Activated B cell treated with CpG ODN at 0.5 μM for 24 hours (primary cell): ENCODE measurements at regions not wholly inside any gene's neighbourhood (a gene's known extent, or its start where the extent isn't known, plus 50 kb on each side); places are given as distances from the start of the nearest gene placed in this dataset.

ENCODE experiments used
- ATAC-seq: fragments of 200-7000 bp; cut with Tn5 transposase; one replicate; pipeline ENCODE4 v1.10.0; 2021; ENCODE audit warnings: low read depth, mild to moderate bottlenecking, moderate library complexity
- CTCF ChIA-PET: fragments of 350-600 bp; sonication (Branson Sonifier 250); formaldehyde crosslinking; loops from one replicate; lab custom pipeline; 2021; ENCODE audit warnings: antibody characterized with exemption; lab: Charles Lee
- POLR2A ChIA-PET: fragments of 350-600 bp; sonication (Branson Sonifier 250); formaldehyde crosslinking; loops from one replicate; lab custom pipeline; 2021; ENCODE audit warnings: antibody characterized with exemption; lab: Charles Lee
- DNase-seq: peaks from one replicate; pipeline ENCODE4 v3.0.0; 2022
- H3K27ac Mint-ChIP-seq: one replicate; pipeline ENCODE4 v1.8.0; 2020; ENCODE audit warnings: mixed read lengths
- H3K27me3 Mint-ChIP-seq: one replicate; pipeline ENCODE4 v1.8.0; 2021; ENCODE audit warnings: mixed read lengths
- H3K36me3 Mint-ChIP-seq: one replicate; pipeline ENCODE4 v1.8.0; 2021; ENCODE audit warnings: low read depth, mixed read lengths
- H3K4me1 Mint-ChIP-seq: one replicate; pipeline ENCODE4 v1.8.0; 2021; ENCODE audit warnings: mixed read lengths
- H3K4me3 Mint-ChIP-seq: one replicate; pipeline ENCODE4 v1.8.0; 2020; ENCODE audit warnings: mild to moderate bottlenecking, mixed read lengths
- H3K9me3 Mint-ChIP-seq: one replicate; pipeline ENCODE4 v1.8.0; 2020; ENCODE audit warnings: mixed read lengths
- intact Hi-C: fragments of 100-400 bp; cut with micrococcal nuclease; formaldehyde crosslinking; loops from one replicate; pipeline ENCODE4 v1.15.1; 2024
- TF ChIP-seq, protein P1 (sequence below): fragments of 200-600 bp; IDR thresholded peaks from one replicate; pipeline ENCODE4 v1.8.0; 2022; ENCODE audit warnings: antibody characterized with exemption, mild to moderate bottlenecking

DNA sequence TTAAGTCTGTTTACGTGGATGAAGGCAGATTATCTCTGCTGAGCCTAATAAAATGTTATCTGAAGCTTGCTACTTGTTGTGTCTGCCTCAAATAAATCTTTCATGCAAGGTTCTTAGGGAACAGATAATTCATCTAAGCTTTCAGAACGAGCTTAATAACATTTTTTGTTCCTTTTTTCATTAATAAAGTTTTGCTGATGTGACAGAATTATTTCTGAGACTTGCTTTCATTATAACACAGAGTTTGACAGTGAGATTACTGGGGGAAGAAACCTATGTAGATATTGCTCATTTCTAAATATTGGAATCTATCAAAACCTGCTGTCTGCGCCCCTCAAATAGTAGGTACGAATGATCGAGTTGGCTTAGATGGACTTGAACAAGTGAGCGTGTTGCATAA, 948.7 kb upstream of the SEL1L start:
- Mint-ChIP-seq H3K9me3 (peaks cover 7% of the 10 kb centered on the region), H3K4me1 (no peaks in the 10 kb centered on the region), H3K27me3 (no peaks in the 10 kb centered on the region), H3K4me3 (no peak overlapping the region), H3K27ac (no peak overlapping the region), H3K36me3 (no peaks in the 10 kb centered on the region)
- TF ChIP-seq, protein P1, sequence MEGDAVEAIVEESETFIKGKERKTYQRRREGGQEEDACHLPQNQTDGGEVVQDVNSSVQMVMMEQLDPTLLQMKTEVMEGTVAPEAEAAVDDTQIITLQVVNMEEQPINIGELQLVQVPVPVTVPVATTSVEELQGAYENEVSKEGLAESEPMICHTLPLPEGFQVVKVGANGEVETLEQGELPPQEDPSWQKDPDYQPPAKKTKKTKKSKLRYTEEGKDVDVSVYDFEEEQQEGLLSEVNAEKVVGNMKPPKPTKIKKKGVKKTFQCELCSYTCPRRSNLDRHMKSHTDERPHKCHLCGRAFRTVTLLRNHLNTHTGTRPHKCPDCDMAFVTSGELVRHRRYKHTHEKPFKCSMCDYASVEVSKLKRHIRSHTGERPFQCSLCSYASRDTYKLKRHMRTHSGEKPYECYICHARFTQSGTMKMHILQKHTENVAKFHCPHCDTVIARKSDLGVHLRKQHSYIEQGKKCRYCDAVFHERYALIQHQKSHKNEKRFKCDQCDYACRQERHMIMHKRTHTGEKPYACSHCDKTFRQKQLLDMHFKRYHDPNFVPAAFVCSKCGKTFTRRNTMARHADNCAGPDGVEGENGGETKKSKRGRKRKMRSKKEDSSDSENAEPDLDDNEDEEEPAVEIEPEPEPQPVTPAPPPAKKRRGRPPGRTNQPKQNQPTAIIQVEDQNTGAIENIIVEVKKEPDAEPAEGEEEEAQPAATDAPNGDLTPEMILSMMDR, result no peak
- intact Hi-C loops, result no loop called here
- ChIA-PET CTCF (no interaction called here), POLR2A (no interaction called here)
- no peak for ATAC-seq
- no peak for DNase-seq

GRCh38 chr14:82488473-82488872, 954.8 kb upstream of the SEL1L start:
- H3K27ac Mint-ChIP-seq, result no peak overlapping the region
- no peak for ATAC-seq
- no peaks in the 10 kb centered on the region for H3K4me1 Mint-ChIP-seq
- intact Hi-C loops, result no loop called here
- H3K4me3 Mint-ChIP-seq, result no peak overlapping the region
- H3K27me3 Mint-ChIP-seq, result no peaks in the 10 kb centered on the region
- DNase-seq, result no peak
- ChIA-PET POLR2A (no interaction called here), CTCF (no interaction called here)
- TF ChIP-seq, protein P1, result no peak
- no peaks in the 10 kb centered on the region for H3K36me3 Mint-ChIP-seq
- H3K9me3 Mint-ChIP-seq, result peaks cover 9% of the 10 kb centered on the region

DNA sequence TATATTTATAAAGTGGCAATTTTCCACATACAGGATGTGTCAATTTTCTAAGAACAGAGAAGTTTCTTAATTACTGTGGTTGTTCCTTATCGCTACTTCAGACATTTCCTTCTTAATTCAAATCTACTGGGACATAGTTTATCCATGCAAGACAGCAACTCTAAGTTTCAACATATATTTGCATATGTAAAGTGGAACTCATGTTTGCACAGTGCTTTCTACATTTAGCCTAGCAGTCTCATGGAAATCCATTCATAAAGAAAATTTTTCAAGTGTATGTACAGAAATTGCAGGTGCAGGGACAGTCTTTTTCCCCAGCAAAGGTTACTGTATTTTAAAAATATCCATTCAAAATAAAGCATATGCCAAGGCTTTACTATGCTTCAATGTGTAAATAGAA, 956.7 kb upstream of the SEL1L start:
- Mint-ChIP-seq H3K9me3 (peaks cover 9% of the 10 kb centered on the region), H3K4me3 (no peak overlapping the region), H3K27ac (no peak overlapping the region), H3K36me3 (no peaks in the 10 kb centered on the region), H3K27me3 (no peaks in the 10 kb centered on the region), H3K4me1 (no peaks in the 10 kb centered on the region)
- no peak for DNase-seq
- intact Hi-C loops, result no loop called here
- ATAC-seq, result no peak
- ChIA-PET POLR2A (no interaction called here), CTCF (no interaction called here)
- TF ChIP-seq, protein P1, result no peak

- intact Hi-C loops, result no loop called here
- no peaks in the 10 kb centered on the region for H3K4me1 Mint-ChIP-seq
- ATAC-seq (no peak), DNase-seq (no peak)
- TF ChIP-seq, protein P1, result no peak
- no peaks in the 10 kb centered on the region for H3K27me3 Mint-ChIP-seq
- H3K36me3 Mint-ChIP-seq, result no peaks in the 10 kb centered on the region
- ChIA-PET POLR2A (no interaction called here), CTCF (no interaction called here)
- H3K9me3 Mint-ChIP-seq, result peaks cover 9% of the 10 kb centered on the region
- H3K4me3 Mint-ChIP-seq, result no peak overlapping the region
- H3K27ac Mint-ChIP-seq, result no peak overlapping the region
These were observed 958.5 kb upstream of the SEL1L start for GRCh38 chr14:82492157-82492556.

DNA sequence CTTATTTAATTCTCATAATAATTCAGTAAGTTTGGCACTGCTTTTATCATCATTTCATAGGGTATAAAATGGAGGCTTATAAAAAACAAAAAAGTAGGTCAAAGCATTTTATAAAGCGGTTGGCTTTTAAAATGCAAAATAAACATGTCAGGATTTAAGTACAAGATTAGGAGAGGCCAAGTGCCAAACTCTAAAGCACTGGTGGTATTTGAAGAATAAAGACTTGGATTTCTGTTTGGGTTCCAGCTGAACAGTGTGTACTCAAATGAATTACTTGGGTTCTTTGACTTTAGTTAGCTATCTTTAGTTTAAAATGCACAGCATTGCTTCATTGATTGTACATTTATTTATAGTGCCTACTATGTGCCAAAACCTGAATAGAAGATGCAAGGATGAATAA, 966.6 kb upstream of the SEL1L start:
- Mint-ChIP-seq H3K4me3 (no peak overlapping the region), H3K27ac (no peak overlapping the region), H3K36me3 (no peaks in the 10 kb centered on the region), H3K9me3 (no peaks in the 10 kb centered on the region), H3K4me1 (no peaks in the 10 kb centered on the region), H3K27me3 (no peaks in the 10 kb centered on the region)
- CTCF ChIA-PET, result no interaction called here
- DNase-seq (no peak), ATAC-seq (no peak)
- POLR2A ChIA-PET, result no interaction called here
- intact Hi-C loops, result no loop called here
- TF ChIP-seq, protein P1, result no peak
